ENCODE measurements at regions not wholly inside any gene's neighbourhood (a gene's known extent, or its start where the extent isn't known, plus 50 kb on each side); places are given as distances from the start of the nearest gene placed in this dataset.
A peak's percentile ranks its signal among the peaks of the same experiment; 100 is the strongest.

DNA sequence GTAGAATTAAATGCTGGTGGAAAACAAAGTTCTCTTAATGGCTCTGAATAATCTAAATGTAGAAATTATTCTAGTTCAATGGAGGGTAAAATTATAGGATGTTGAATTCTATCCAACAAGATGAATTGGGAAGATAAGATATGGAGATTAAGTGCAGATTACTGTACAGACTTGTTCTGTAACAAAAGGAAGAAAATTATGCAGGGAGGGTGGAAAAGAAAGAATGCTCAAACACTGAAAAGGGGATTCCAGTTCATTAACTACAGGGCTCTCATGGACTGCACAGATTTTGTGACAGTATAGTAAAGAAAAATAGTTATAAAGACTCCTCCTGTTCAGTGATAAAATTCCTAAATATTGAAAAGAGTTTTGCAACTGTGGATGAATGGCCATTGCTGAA lies 1794.0 kb upstream of the PCDH7 start:
- no peak for DNase-seq (ENCODE audit: low read depth in 2 of 2)

DNA sequence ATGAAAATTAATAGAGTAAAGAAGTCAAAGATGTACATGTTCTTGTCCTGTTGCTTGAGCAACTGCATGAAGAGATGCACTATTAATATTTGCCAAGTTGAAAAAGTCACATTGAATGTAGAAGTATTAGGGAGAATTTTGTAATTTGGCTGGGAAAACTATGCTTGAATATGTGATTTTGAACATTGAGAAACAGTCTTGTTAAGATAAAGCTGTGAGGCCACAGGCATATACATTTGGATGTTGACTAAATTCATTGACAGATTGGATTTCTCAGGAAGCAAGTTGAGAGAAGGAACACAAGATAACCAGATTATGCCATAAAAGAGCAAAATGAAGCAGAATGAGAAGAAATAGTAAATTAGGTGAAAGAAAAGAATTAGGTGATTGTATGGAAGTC lies 1777.5 kb upstream of the PCDH7 start:
- DNase-seq (ENCODE audit: low read depth in 2 of 2): no peak

DNA sequence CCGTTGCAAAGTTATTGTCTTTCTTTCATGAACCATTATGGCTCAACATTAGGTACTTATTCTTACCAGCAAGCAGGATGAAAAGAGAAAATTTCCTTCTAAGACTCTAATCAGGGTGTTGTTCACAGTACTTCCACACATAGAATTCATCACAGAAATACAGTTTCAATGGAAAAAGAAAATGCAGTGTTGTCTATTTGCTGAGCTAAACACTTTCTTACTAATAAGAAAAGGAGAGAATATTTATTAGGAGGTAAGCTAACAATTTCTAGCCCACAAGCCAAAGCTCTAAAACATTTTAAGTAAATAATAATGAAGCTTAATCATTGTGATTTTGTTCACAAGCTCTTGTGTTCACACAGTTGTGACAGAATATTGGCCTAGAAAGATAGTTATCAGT lies 1772.8 kb upstream of the PCDH7 start:
- no peak for DNase-seq (ENCODE audit: low read depth in 2 of 2)

DNA sequence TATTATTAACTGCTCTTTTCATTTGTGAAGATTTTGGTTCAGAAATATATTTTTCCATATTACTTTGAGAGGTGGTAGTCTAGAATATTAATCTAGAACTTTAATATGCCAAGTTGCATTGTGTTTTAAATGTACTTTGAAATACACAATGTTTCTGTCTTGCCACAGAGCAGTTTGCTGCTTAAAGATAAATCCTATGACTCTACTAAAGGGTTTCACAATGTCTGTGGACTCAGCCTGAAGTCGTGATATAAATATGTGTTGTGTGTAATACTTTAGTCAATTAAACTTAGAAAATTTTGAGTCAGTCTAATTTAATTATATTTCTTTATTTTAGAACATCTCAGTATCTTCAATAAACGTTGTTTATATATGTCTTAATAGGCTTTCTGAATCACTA lies 1771.7 kb upstream of the PCDH7 start:
- no peak for DNase-seq (ENCODE audit: low read depth in 2 of 2)

DNA sequence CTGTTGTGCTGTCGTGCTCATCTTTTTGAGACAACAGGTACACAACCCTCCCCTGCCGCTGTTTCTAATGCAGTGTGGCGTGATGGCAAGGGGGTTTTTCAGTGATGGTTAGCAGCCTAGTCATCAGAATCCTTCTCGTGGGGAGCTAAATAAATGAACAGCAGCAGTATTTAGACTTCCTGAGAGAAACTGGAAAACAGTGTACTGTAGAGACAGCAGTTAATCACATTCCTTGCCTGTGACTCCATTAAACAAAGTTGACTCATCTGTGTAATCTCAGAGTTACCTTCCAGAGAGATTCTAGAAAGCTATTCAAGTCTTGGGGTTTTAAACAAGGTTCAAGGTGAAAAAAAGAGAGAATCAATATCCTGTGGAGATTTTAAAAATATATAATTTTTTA lies 1753.2 kb upstream of the PCDH7 start:
- DNase-seq (ENCODE audit: low read depth in 2 of 2): peak in 1 of 2 experiments; percentile 8

DNA sequence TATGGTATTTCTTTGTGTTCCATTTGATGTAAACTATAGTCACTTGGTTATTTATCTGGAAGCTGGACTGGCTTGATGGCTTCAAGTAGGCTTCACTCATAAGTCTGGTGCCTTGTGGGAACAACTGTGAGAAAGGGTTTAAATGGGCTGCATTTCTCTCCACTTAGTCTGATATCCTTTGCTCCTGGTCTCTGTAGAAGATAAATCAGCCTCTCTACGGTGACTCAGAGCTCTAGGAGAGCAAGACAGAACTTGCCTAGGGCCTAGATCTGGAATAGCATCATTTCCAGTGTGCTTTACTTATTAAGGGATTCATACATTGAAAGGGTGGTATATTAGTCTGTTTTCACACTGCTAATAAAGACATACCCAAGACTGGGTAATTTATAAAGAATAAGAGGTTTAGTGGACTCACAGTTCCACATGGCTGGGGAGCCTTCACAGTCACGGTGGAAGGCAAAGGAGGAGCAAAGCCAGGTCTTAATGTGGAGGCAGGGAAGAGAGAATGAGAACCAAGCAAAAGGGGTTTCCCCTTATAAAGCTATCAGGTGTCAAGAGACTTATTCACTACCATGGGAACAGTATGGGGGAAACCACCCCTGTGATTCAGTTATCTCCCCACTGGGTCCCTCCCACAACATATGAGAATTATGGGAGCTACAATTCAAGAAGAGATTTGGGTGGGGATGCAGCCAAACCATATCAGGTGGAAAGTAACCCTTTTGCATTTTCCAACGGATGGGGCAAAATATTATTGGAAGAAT lies 1746.4 kb upstream of the PCDH7 start:
- no peak for DNase-seq (ENCODE audit: low read depth in 2 of 2)

DNA sequence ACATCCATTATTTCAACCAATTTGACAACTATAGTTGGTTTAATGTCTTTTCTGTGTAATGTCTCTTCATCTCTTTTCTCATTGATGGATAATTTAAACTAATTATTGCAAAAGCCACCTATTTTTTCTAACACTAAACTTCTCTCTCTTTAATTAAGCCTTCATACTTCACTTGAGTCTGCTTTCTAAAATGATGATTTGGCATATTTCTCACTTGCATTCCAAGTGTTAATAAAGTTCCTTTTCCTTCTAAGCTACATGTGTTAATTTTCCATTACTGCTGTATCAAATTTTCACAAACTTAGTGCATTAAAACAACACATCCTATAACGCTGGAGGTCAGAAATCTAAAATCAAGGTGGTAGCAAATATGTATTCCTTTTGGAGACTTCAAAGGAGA lies 1743.8 kb upstream of the PCDH7 start:
- DNase-seq (ENCODE audit: low read depth in 2 of 2): no peak

DNA sequence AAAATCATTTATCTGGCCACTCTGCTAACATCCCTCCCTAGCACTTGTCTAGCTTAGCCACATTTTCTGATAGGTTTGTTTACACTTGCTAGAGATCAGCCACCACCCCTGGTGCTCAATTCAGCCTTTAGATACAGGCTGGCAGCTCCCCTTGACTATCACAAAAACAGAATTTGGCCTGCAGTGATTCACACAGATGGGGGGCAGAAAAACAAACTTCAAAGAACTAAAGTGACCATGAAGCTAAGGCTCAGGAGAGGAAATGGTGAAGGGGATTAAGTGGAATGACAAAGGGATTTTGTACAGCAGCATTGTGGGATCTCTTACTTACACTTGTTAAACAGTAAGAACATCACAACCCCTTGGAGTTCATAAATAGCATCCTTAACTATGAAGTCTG lies 1718.0 kb upstream of the PCDH7 start:
- DNase-seq (ENCODE audit: low read depth in 2 of 2): no peak

DNA sequence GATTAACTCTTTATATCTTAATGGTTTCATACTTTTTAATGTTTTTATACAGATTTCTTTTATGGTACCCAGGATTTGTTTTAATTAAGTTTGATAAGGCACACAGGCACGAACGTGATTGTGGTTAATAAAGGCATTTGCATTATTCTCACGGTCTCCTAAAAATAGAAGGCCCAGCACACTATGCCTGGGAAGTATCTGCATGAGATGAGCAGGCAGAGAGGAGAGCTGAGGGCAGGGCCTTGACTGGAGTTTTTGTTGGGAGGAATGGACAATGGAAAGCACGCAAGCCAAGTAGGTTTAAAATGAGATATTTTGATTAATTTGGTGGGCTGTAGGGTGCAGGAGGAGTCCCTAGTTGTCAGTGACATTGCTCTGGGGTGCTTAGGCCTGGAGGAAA lies 1714.3 kb upstream of the PCDH7 start:
- DNase-seq (ENCODE audit: low read depth in 2 of 2): no peak

DNA sequence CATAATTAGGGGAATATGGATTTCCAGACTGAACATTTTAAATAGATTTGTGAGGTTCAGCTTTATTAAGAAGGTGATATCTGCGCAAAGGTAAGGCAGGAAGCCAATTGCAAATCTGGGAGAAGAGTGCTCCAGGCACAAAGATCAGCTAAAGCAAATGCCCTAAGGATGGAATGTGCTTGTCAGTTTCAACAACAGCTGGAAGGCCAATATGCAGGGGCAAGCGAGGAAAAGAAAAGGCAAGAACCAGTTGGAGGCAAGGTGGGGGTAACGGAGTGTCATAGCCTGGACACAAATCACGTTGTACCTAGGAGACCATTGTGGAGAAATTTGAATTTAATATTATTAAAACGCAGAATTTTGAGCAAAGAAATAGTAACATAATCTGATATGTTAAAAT lies 1710.3 kb upstream of the PCDH7 start:
- DNase-seq (ENCODE audit: low read depth in 2 of 2): no peak

DNA sequence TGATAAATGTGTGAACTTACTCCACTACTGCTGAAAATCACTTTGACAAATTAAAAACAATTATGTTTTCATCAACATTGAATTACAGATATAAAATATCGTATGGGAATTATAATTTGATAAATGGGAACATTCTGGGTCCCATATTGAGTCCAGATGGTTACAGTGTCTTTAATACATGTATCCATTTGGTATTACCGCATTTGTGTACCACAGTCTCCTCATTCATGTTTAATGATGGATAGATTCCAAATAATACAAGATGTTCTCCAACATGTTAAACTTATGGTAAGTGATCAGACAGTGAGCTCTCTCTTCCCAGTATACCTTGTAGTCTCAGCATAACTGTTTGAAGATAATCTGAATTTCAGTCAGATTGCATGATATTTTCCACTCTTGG lies 1706.8 kb upstream of the PCDH7 start:
- no peak for DNase-seq (ENCODE audit: low read depth in 2 of 2)

DNA sequence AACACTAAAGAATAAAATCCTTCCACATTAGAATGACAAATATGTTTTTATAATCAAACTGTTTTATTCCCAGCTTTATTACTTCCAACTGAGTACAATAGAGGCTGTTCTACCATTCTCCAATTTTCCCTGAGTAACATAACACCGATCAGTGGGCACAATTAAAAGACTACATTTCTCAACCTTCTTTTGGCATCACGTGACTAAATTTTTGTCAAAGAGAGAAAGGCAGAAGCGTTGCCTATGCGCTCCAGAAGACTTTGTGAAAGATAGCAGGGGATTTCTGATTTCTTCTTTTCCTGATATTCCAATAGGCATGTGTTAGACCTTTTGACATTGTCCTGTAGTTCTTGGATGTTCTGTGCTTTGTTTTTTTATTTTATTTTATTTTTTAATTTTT lies 1705.6 kb upstream of the PCDH7 start:
- DNase-seq (ENCODE audit: low read depth in 2 of 2): no peak

DNA sequence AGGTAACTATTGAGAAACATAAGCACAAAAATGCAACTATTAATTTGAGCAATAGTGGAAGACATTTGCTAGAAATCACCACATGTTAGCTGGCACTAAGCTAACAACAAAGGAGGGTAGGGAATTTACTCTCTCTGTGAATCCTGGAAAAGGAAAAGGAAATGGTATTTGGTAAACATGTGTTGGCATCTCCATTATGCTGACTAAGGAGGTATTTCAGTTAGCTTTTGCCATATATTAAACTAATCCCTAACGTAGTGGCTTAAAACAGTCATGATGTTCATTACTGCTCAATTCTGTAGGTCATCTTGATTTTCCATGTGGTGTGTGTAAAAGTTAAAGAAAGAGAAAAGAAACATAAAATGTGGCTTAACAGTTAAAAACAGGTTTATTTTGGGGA lies 1686.5 kb upstream of the PCDH7 start:
- DNase-seq (ENCODE audit: low read depth in 2 of 2): no peak

DNA sequence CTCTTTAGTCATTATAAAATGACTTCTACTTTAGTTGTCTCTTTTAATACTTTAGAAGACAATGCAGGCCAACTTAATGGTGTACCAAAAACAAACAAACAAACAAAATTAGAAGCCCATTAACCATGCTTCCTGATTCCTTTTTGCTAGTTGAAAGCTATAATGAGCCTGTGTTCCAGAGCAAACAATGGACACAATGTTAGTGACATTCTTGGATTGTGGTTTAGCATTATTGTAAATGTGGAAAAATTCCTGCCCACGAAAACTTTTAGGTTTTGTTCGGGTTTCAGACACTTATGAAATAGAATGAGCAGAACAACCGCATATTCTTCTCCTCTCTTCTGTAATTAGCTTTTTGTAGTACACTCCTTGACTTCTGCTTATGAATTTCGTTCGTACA lies 1682.7 kb upstream of the PCDH7 start:
- no peak for DNase-seq (ENCODE audit: low read depth in 2 of 2)

DNA sequence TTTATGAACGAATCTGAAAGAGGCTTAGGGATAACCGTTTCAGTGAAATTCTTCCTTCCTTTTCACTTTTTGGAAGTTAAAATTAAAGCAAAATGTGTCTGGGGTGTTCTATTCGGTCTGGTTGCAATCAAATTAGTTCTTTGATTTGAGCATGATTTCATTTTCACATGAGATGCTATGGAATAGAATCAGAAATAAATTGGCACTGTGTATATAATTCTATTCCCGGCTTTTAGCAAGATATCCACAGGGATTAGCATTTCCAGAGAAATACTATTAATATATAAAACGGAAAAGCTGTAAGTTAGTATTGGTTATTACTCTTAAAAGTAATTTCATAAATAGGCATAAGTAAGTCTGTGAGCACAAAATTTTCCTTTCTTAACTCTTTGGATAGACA lies 1676.8 kb upstream of the PCDH7 start:
- no peak for DNase-seq (ENCODE audit: low read depth in 2 of 2)

DNA sequence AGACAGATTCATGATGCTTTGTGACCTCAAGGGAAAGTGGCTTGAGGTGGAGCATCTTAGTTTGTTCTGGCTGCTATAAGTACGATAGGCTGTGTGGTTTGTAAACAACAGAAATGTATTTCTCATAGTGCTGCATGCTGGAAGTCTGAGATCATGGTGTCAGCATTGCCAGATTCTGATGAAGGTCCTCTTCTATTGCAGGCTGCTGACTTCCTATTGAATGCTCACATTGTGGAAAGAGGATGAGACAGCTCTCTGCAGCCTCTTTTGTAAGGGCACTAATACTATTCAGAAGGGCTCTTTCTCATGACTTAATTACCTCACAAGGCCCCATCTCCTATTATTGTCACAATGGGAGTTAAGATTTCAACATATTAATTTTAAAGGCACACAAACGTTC lies 1674.0 kb upstream of the PCDH7 start:
- DNase-seq (ENCODE audit: low read depth in 2 of 2): peak in 1 of 2 experiments; percentile 22

DNA sequence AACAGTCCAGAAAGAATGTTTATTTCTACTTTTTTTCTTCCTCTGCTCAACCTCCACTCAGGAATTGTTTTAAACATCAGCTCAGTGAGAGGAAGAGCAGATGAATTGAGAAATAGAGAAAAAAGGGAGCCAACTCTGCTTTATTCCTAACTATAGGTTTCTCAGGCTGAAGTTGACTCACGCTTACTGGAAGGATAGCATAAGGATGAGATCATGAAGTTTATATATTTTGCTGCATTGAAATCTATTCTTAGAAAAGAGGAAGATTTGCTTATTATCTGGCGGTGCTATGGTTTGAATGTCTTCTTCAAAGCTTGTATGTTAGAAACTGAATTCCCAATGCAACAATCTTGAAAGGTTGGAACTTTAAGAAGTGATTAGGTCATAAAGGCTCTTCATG lies 1673.4 kb upstream of the PCDH7 start:
- DNase-seq (ENCODE audit: low read depth in 2 of 2): peak; percentile 32 to 44

DNA sequence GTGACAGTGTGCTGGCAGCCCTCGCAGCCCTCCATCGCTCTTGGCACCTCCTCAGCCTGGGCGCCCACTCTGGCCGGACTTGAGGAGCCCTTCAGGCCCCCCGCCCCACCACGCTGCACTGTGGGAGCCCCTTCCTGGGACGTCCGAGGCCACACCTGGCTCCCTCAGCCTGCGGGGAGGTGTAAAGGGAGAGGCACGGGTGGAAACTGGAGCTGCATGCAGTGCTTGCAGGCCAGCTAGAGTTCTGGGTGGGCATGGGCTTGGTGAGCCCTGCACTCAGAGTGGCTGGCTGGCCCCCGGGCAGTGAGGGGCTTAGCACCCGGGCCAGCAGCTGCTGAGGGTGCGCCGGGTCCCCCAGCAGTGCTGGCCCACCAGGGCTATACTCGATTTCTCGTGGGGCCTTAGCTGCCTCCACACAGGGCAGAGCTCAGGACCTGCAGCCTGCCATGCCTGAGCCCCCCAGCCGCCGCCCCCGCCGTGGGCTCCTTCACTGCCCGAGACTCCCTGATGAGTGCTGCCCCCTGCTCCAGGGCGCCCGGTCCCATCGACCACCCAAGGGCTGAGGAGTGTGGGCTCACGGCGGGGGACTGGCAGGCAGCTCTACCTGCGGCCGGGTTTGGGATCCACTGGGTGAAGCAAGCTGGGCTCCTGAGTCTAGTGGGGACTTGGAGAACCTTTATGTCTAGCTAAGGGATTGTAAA lies 1672.7 kb upstream of the PCDH7 start:
- DNase-seq (ENCODE audit: low read depth in 2 of 2): no peak

DNA sequence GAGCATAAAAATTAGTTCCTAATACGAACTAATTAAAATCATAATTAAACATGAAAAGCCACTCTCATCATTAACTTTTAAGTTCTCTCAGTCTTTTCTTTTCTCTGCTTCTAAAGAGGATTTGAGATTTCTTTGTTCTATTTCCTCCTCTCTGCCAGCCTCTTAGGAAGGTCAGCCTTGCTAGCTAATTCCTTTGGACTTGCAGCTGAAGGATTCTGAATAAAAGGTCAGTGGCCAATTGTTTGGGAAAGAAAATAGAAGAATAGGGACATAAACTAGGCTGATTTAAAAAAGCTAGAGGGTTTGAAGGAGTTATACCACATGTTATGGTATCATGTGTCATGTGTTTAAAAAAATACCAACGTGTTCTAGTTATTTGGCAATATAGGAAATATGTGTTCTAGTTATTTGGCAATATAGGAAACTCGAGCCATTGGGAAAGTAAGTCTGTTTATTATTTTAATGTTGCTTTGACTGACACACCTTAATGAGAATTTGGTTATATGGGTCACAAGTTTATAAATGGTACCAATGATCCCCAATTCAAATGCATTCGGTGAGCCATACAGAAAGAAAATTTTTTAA lies 1668.7 kb upstream of the PCDH7 start:
- no peak for DNase-seq (ENCODE audit: low read depth in 2 of 2)

DNA sequence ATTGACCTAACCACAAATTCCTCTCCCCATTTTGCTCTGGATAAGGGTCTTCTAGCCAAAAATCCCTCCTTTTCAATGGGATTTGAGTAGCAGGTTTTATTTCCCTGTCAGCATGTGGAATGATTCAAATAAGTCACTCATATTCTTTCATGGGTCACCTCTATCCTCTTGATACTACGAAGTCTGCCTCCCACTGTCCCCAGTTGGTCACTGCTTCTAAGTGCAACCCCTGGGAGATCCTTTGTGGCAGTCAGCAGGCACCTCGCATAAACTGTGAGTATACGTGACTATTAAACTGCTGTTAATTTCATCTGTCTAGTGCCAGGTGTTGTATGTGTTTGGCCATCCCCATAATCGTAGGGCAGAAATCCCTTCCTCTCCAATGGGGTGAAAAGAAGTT lies 1667.9 kb upstream of the PCDH7 start:
- no peak for DNase-seq (ENCODE audit: low read depth in 2 of 2)

DNA sequence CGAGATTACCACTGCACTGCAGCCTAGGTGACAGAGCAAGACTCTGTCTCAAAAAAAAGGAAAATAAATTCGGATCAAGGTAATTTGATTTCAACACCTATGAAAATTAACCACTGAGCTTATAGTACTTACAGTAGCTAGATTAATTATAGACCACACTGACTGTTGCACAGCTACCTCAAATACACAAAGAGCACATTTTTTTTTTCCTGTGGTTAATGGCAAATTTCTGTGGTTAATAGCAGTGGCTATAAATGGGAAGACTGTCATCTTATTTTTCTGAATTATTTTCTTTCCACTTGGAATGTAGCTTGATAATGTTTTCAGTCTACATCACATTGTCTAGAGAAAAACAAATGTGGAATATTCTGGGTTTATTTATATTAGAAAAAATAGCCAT lies 1661.6 kb upstream of the PCDH7 start:
- no peak for DNase-seq (ENCODE audit: low read depth in 2 of 2)

DNA sequence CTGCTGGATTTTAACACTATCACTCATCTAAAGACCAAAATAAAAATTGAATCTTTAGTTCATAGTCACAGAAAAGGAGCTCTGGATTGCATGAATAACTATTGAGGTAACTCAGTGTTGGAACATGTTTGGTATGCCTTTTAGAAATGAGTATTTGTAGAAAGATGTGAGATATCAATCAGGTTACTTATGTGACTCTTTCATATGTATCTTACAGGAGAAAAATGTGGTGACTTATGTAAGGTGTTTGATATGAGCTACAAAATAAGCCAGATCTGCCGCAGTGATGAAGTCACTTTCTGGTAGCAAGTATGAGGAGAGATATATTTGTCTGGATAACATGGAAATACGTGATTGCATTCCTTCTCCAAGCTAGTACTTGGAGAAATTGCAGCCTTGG lies 1653.3 kb upstream of the PCDH7 start:
- DNase-seq (ENCODE audit: low read depth in 2 of 2): no peak

DNA sequence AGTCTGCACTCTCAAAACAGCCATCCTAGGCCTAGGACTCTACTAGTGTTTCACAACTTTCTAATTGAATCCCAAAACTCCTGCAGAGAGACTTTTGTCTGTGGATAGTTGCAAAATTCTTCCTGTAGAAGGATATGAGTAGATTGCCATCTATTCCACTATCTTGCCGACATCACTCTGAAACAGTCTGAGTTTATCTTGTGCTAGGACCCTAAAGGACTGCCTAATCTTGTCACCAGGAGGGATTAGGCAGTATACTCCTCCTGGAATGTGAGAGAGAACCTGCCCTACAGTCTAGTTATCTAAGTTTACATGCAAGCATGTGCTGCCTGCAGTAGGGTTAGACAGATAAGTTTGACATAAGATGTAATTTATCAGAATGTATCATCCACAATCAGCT lies 1646.6 kb upstream of the PCDH7 start:
- DNase-seq (ENCODE audit: low read depth in 2 of 2): no peak

All from fibroblast of skin of left biceps (primary cell).